WTC11 (cell line): ENCODE measurements at regions not wholly inside any gene's neighbourhood (a gene's known extent, or its start where the extent isn't known, plus 50 kb on each side); places are given as distances from the start of the nearest gene placed in this dataset.

Experiments
- ATAC-seq: fragments of 200-7000 bp; cut with Tn5 transposase; 2 replicates; pipeline ENCODE4 v1.10.0; 2021; ENCODE audit warnings: mild to moderate bottlenecking, moderate library complexity
- CTCF ChIA-PET: fragments of 300-600 bp; sonication (Branson Sonifier 250); formaldehyde crosslinking; loops from one replicate; lab custom pipeline; 2021; ENCODE audit warnings: antibody characterized with exemption; lab: Charles Lee
- POLR2A ChIA-PET: fragments of 350-600 bp; sonication (Branson Sonifier 250); formaldehyde crosslinking; loops from one replicate; lab custom pipeline; 2021; ENCODE audit warnings: antibody characterized with exemption; lab: Charles Lee
- DNase-seq: peaks from one replicate; pipeline ENCODE4 v3.0.0; 2021; ENCODE audit warnings: low spot score
- H3K27ac Mint-ChIP-seq: 2 replicates; pipeline ENCODE4 v1.8.0; 2021; ENCODE audit warnings: mixed read lengths
- H3K27me3 Mint-ChIP-seq: 2 replicates; pipeline ENCODE4 v1.8.0; 2021; ENCODE audit warnings: low read depth, mild to moderate bottlenecking, moderate library complexity, mixed read lengths
- H3K36me3 Mint-ChIP-seq: 2 replicates; pipeline ENCODE4 v1.8.0; 2021; ENCODE audit warnings: mixed read lengths
- H3K4me1 Mint-ChIP-seq: 2 replicates; pipeline ENCODE4 v1.8.0; 2022; ENCODE audit warnings: mixed read lengths
- H3K4me3 Mint-ChIP-seq: 2 replicates; pipeline ENCODE4 v1.8.0; 2021; ENCODE audit warnings: mild to moderate bottlenecking, moderate library complexity, mixed read lengths
- H3K9me3 Mint-ChIP-seq: 2 replicates; pipeline ENCODE4 v1.8.0; 2021; ENCODE audit warnings: mixed read lengths
- ATF1 ChIP-seq: sonication (generic); formaldehyde crosslinking; IDR thresholded peaks from 2 replicates; pipeline ENCODE4 v1.8.1; 2023; ENCODE audit warnings: mild to moderate bottlenecking, moderate library complexity, missing genetic modification reagents
- ETV6 ChIP-seq: sonication (generic); formaldehyde crosslinking; IDR thresholded peaks from 2 replicates; pipeline ENCODE4 v1.8.1; 2022; ENCODE audit warnings: mild to moderate bottlenecking, missing genetic modification reagents
- NFE2L1 ChIP-seq: sonication (generic); formaldehyde crosslinking; IDR thresholded peaks from 2 replicates; pipeline ENCODE4 v1.8.1; 2023; ENCODE audit warnings: missing genetic modification reagents
- NR2C2 ChIP-seq: sonication (generic); formaldehyde crosslinking; IDR thresholded peaks from 2 replicates; pipeline ENCODE4 v1.8.0; 2022; ENCODE audit warnings: mild to moderate bottlenecking, missing genetic modification reagents
- SP1 ChIP-seq: sonication (generic); formaldehyde crosslinking; conservative IDR thresholded peaks from 2 replicates; pipeline ENCODE4 v1.8.1; 2022; ENCODE audit warnings: missing genetic modification reagents
- TEAD1 ChIP-seq: sonication (generic); formaldehyde crosslinking; IDR thresholded peaks from 2 replicates; pipeline ENCODE4 v1.8.0; 2022; ENCODE audit warnings: mild to moderate bottlenecking, missing genetic modification reagents
- ZNF219 ChIP-seq: sonication (generic); formaldehyde crosslinking; IDR thresholded peaks from 2 replicates; pipeline ENCODE4 v1.8.0; 2023; ENCODE audit warnings: missing genetic modification reagents, mild to moderate bottlenecking, borderline replicate concordance
- ZNF263 ChIP-seq: sonication (generic); formaldehyde crosslinking; IDR thresholded peaks from 2 replicates; pipeline ENCODE4 v1.8.1; 2022; ENCODE audit warnings: low read depth, mild to moderate bottlenecking, moderate library complexity, missing genetic modification reagents
- ZNF416 ChIP-seq: fragments of 250-450 bp; sonication (Bioruptor Pico); IDR thresholded peaks from 2 replicates; pipeline ENCODE4 v1.9.0; 2021; ENCODE audit warnings: mild to moderate bottlenecking, inconsistent platforms
- TF ChIP-seq, protein P1 (sequence below): sonication (generic); formaldehyde crosslinking; IDR thresholded peaks from 2 replicates; pipeline ENCODE4 v1.8.0; 2022; ENCODE audit warnings: mild to moderate bottlenecking, missing genetic modification reagents
- TF ChIP-seq, protein P2 (sequence below): sonication (generic); formaldehyde crosslinking; IDR thresholded peaks from 2 replicates; pipeline ENCODE4 v1.8.0; 2023; ENCODE audit warnings: mild to moderate bottlenecking, missing genetic modification reagents
- TF ChIP-seq, protein P3 (sequence below): sonication (generic); formaldehyde crosslinking; IDR thresholded peaks from 2 replicates; pipeline ENCODE4 v1.8.1; 2023; ENCODE audit warnings: mild to moderate bottlenecking, missing genetic modification reagents, moderate library complexity
- TF ChIP-seq, protein P4 (sequence below): sonication (generic); formaldehyde crosslinking; IDR thresholded peaks from 2 replicates; pipeline ENCODE4 v1.8.0; 2022; ENCODE audit warnings: mild to moderate bottlenecking, missing genetic modification reagents
- TF ChIP-seq, protein P5 (sequence below): sonication (generic); formaldehyde crosslinking; IDR thresholded peaks from 2 replicates; pipeline ENCODE4 v1.8.1; 2022; ENCODE audit warnings: mild to moderate bottlenecking, moderate library complexity, missing genetic modification reagents
- TF ChIP-seq, protein P6 (sequence below): fragments of 200-600 bp; IDR thresholded peaks from 2 replicates; pipeline ENCODE4 v1.8.0; 2022; ENCODE audit warnings: antibody characterized with exemption
- TF ChIP-seq, protein P7 (sequence below): sonication (generic); formaldehyde crosslinking; IDR thresholded peaks from 2 replicates; pipeline ENCODE4 v1.8.1; 2023; ENCODE audit warnings: mild to moderate bottlenecking, moderate library complexity, missing genetic modification reagents
- TF ChIP-seq, protein P8 (sequence below): sonication (generic); formaldehyde crosslinking; IDR thresholded peaks from 2 replicates; pipeline ENCODE4 v1.8.0; 2022; ENCODE audit warnings: mild to moderate bottlenecking, missing genetic modification reagents

DNA sequence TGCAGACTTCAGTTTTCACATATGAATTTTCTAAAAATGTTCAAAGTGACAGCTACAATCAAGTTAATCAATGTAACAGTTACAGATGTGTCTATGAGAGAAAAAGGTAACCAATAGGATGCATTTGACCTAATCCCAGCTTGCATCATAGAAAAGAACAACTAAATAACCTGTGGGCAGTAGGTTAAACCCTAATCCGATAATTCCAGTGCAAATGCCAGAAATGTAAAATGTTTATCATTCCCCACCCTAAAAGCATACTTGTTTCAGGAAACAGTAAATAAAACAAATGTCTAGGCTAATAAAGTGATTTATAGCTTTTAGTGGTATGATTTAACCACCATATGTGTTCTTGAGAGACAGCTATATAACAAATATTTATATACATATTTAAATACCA is 592.6 kb downstream of the PRELID2 start (continued):
- TF ChIP-seq, protein P1, sequence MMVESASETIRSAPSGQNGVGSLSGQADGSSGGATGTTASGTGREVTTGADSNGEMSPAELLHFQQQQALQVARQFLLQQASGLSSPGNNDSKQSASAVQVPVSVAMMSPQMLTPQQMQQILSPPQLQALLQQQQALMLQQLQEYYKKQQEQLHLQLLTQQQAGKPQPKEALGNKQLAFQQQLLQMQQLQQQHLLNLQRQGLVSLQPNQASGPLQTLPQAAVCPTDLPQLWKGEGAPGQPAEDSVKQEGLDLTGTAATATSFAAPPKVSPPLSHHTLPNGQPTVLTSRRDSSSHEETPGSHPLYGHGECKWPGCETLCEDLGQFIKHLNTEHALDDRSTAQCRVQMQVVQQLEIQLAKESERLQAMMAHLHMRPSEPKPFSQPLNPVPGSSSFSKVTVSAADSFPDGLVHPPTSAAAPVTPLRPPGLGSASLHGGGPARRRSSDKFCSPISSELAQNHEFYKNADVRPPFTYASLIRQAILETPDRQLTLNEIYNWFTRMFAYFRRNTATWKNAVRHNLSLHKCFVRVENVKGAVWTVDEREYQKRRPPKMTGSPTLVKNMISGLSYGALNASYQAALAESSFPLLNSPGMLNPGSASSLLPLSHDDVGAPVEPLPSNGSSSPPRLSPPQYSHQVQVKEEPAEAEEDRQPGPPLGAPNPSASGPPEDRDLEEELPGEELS, result no peak
- no peak for TF ChIP-seq ZNF263 (CRISPR knock-in tag)
- TF ChIP-seq, all 79 proteins: peak for 0

DNA sequence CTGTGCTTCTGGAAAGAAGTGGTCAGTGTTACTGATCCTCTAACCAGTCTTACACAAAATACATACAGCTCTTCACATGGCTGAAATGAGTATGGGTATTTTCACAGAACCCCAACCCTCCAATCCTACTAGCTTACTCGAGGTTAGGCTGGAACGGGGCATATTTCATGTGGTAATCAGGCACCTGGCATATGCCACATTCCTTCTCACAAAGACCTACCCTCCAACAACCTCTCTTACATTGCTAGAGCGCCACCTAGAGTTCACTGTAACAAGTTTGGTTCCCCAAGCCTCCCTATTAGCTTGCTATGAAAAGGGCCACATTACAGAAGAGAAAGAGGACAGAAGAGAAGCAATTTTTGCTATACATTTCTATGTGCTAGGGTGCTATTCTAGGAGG is 597.3 kb downstream of the PRELID2 start:
- Mint-ChIP-seq H3K27me3 (no peaks in the 10 kb centered on the region), H3K27ac (no peak overlapping the region), H3K4me1 (peaks cover 37% of the 10 kb centered on the region), H3K4me3 (no peak overlapping the region), H3K9me3 (no peaks in the 10 kb centered on the region), H3K36me3 (no peaks in the 10 kb centered on the region)
- DNase-seq (peak; percentile 73), ATAC-seq (peak; percentile 97)
- ChIA-PET CTCF (interaction anchor here (0.5 to 2.2 kb wide), 33 partner anchors 9 to 1034 kb away, joined by 3 to 18 read pairs (median 3); no protein-coding TSS in a partner anchor), POLR2A (interaction anchor here (0.6 kb wide), 1 partner anchor 452 kb away, joined by 5 read pairs; no protein-coding TSS in a partner anchor)
- TF ChIP-seq, protein P2, sequence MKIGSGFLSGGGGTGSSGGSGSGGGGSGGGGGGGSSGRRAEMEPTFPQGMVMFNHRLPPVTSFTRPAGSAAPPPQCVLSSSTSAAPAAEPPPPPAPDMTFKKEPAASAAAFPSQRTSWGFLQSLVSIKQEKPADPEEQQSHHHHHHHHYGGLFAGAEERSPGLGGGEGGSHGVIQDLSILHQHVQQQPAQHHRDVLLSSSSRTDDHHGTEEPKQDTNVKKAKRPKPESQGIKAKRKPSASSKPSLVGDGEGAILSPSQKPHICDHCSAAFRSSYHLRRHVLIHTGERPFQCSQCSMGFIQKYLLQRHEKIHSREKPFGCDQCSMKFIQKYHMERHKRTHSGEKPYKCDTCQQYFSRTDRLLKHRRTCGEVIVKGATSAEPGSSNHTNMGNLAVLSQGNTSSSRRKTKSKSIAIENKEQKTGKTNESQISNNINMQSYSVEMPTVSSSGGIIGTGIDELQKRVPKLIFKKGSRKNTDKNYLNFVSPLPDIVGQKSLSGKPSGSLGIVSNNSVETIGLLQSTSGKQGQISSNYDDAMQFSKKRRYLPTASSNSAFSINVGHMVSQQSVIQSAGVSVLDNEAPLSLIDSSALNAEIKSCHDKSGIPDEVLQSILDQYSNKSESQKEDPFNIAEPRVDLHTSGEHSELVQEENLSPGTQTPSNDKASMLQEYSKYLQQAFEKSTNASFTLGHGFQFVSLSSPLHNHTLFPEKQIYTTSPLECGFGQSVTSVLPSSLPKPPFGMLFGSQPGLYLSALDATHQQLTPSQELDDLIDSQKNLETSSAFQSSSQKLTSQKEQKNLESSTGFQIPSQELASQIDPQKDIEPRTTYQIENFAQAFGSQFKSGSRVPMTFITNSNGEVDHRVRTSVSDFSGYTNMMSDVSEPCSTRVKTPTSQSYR (CRISPR knock-in tag), result no peak
- TF ChIP-seq, protein P3, sequence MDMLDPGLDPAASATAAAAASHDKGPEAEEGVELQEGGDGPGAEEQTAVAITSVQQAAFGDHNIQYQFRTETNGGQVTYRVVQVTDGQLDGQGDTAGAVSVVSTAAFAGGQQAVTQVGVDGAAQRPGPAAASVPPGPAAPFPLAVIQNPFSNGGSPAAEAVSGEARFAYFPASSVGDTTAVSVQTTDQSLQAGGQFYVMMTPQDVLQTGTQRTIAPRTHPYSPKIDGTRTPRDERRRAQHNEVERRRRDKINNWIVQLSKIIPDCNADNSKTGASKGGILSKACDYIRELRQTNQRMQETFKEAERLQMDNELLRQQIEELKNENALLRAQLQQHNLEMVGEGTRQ, result no peak
- TF ChIP-seq, protein P4, sequence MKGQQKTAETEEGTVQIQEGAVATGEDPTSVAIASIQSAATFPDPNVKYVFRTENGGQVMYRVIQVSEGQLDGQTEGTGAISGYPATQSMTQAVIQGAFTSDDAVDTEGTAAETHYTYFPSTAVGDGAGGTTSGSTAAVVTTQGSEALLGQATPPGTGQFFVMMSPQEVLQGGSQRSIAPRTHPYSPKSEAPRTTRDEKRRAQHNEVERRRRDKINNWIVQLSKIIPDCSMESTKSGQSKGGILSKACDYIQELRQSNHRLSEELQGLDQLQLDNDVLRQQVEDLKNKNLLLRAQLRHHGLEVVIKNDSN (CRISPR knock-in tag), result peak; percentile 11; the same call in 1 of the 2 replicates
- no peak for TF ChIP-seq SP1 (CRISPR knock-in tag)
- TF ChIP-seq ZNF416, result no peak
- TF ChIP-seq, protein P5, sequence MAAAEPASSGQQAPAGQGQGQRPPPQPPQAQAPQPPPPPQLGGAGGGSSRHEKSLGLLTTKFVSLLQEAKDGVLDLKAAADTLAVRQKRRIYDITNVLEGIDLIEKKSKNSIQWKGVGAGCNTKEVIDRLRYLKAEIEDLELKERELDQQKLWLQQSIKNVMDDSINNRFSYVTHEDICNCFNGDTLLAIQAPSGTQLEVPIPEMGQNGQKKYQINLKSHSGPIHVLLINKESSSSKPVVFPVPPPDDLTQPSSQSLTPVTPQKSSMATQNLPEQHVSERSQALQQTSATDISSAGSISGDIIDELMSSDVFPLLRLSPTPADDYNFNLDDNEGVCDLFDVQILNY, result no peak
- TF ChIP-seq, protein P6, sequence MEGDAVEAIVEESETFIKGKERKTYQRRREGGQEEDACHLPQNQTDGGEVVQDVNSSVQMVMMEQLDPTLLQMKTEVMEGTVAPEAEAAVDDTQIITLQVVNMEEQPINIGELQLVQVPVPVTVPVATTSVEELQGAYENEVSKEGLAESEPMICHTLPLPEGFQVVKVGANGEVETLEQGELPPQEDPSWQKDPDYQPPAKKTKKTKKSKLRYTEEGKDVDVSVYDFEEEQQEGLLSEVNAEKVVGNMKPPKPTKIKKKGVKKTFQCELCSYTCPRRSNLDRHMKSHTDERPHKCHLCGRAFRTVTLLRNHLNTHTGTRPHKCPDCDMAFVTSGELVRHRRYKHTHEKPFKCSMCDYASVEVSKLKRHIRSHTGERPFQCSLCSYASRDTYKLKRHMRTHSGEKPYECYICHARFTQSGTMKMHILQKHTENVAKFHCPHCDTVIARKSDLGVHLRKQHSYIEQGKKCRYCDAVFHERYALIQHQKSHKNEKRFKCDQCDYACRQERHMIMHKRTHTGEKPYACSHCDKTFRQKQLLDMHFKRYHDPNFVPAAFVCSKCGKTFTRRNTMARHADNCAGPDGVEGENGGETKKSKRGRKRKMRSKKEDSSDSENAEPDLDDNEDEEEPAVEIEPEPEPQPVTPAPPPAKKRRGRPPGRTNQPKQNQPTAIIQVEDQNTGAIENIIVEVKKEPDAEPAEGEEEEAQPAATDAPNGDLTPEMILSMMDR, result peak; percentile 73
- TF ChIP-seq NR2C2, result no peak
- peak; percentile 67; the same call in 1 of the 2 replicates for TF ChIP-seq TEAD1 (CRISPR knock-in tag)
- 0 out of 2 replicates have a peak, but pooled peaks have one; percentile 21 for TF ChIP-seq NFE2L1
- no peak for TF ChIP-seq ZNF219 (CRISPR knock-in tag)
- TF ChIP-seq, protein P7, sequence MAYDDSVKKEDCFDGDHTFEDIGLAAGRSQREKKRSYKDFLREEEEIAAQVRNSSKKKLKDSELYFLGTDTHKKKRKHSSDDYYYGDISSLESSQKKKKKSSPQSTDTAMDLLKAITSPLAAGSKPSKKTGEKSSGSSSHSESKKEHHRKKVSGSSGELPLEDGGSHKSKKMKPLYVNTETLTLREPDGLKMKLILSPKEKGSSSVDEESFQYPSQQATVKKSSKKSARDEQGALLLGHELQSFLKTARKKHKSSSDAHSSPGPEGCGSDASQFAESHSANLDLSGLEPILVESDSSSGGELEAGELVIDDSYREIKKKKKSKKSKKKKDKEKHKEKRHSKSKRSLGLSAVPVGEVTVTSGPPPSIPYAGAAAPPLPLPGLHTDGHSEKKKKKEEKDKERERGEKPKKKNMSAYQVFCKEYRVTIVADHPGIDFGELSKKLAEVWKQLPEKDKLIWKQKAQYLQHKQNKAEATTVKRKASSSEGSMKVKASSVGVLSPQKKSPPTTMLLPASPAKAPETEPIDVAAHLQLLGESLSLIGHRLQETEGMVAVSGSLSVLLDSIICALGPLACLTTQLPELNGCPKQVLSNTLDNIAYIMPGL (CRISPR knock-in tag), result no peak
- TF ChIP-seq, protein P8, sequence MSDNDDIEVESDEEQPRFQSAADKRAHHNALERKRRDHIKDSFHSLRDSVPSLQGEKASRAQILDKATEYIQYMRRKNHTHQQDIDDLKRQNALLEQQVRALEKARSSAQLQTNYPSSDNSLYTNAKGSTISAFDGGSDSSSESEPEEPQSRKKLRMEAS (CRISPR knock-in tag), result peak; percentile 74
- TF ChIP-seq, protein P1, result no peak
- peak; percentile 82; the same call in 1 of the 2 replicates for TF ChIP-seq ETV6 (CRISPR knock-in tag)
- no peak for TF ChIP-seq ATF1 (CRISPR knock-in tag)
